ENCODE measurements at regions not wholly inside any gene's neighbourhood (a gene's known extent, or its start where the extent isn't known, plus 50 kb on each side); places are given as distances from the start of the nearest gene placed in this dataset.

DNA sequence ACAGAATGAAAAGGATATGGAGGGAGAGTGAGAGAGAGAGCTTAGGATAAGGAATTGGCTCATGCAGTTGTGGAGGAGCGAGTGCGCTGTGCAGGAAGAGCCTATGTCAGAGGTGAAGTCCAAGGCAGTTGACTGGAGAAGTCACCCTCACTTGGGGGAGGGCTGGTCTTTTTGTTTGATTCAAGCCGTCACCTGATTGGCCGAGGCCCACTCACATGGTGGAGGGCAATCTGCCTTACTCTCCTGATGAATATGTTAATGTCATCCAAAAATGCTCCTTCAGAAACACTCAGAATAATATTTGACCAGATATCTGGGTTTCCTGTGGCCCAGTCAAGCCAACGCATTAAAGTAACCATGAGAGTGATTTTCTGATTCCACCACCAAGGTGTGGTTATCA is 131.7 kb downstream of the KATNIP start:
- TF ChIP-seq, protein P1, sequence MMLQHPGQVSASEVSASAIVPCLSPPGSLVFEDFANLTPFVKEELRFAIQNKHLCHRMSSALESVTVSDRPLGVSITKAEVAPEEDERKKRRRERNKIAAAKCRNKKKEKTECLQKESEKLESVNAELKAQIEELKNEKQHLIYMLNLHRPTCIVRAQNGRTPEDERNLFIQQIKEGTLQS (CRISPR knock-in tag; IDR thresholded peaks at IDR 0.05) = no peak
- TF ChIP-seq, protein P2, sequence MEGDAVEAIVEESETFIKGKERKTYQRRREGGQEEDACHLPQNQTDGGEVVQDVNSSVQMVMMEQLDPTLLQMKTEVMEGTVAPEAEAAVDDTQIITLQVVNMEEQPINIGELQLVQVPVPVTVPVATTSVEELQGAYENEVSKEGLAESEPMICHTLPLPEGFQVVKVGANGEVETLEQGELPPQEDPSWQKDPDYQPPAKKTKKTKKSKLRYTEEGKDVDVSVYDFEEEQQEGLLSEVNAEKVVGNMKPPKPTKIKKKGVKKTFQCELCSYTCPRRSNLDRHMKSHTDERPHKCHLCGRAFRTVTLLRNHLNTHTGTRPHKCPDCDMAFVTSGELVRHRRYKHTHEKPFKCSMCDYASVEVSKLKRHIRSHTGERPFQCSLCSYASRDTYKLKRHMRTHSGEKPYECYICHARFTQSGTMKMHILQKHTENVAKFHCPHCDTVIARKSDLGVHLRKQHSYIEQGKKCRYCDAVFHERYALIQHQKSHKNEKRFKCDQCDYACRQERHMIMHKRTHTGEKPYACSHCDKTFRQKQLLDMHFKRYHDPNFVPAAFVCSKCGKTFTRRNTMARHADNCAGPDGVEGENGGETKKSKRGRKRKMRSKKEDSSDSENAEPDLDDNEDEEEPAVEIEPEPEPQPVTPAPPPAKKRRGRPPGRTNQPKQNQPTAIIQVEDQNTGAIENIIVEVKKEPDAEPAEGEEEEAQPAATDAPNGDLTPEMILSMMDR (CRISPR knock-in tag; IDR thresholded peaks at IDR 0.05) = no peak
- TF ChIP-seq HMGA1 (CRISPR knock-in tag; conservative IDR thresholded peaks at IDR 0.05) (no peak), ZNF549 (CRISPR knock-in tag; IDR thresholded peaks at IDR 0.05) (no peak)

All from HepG2 (cell line).